ENCODE measurements at regions not wholly inside any gene's neighbourhood (a gene's known extent, or its start where the extent isn't known, plus 50 kb on each side); places are given as distances from the start of the nearest gene placed in this dataset.

- POLR2A ChIA-PET, result no interaction called here
- no peaks in the 10 kb centered on the region for H3K9me3 ChIP-seq (ENCODE audit: low read length)
Observed at GRCh38 chr4:27595571-27596360, 735.1 kb downstream of the STIM2 start.

DNA sequence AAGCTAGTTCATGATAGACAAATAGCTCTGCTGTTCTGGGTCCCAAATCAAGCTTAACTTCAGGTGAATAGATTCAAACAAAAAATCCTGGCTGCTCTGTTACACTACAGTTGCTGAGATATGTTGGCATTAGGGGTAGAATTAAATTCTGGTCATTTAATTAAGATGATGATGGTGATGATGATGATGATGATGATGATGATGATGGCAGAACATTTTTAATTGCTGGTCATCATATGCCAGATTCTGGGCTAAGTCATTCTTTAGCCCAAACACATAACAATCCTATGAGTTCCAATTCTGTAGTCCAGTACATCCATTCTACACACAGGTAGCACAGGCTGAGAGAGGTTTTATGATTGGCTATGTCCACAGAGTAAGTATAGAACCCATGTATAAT, 741.5 kb downstream of the STIM2 start:
- no peak for DNase-seq
- Histone ChIP-seq H3K4me3 (ENCODE audit: low read length) (no peak overlapping the region), H3K27me3 (ENCODE audit: insufficient read depth, low read length, poor library complexity, severe bottlenecking) (no peaks in the 10 kb centered on the region), H3K9me3 (ENCODE audit: low read length) (no peaks in the 10 kb centered on the region), H3K4me1 (ENCODE audit: insufficient read depth, low read length) (no peaks in the 10 kb centered on the region), H3K36me3 (ENCODE audit: insufficient read depth, low read length) (no peaks in the 10 kb centered on the region), H3K27ac (ENCODE audit: low read depth, low read length) (no peak overlapping the region)
- no peaks in the 10 kb centered on the region for H3K4me1 Mint-ChIP-seq
- H3K27ac Mint-ChIP-seq, result no peak overlapping the region
- peaks cover 0 to 2% of the 10 kb centered on the region in 2 donors for H3K27me3 Mint-ChIP-seq
- ChIA-PET POLR2A (no interaction called here), CTCF (no interaction called here)
- peaks cover 3 to 18% (median 9%) of the 10 kb centered on the region in 5 donors for H3K9me3 Mint-ChIP-seq
- H3K36me3 Mint-ChIP-seq, result no peaks in the 10 kb centered on the region
- H3K4me3 Mint-ChIP-seq, result no peak overlapping the region

More at GRCh38 chr4:27595571-27596360, 735.1 kb downstream of the STIM2 start:
- DNase-seq, result no peak
- H3K4me3 ChIP-seq (ENCODE audit: low read length), result no peak overlapping the region
- H3K4me3 Mint-ChIP-seq, result no peak overlapping the region
- no peaks in the 10 kb centered on the region for H3K36me3 ChIP-seq (ENCODE audit: insufficient read depth, low read length)
- H3K4me1 ChIP-seq (ENCODE audit: insufficient read depth, low read length), result no peaks in the 10 kb centered on the region
- H3K27ac Mint-ChIP-seq, result no peak overlapping the region
- H3K27ac ChIP-seq (ENCODE audit: low read depth, low read length), result no peak overlapping the region
- CTCF ChIA-PET, result no interaction called here
- H3K4me1 Mint-ChIP-seq, result no peaks in the 10 kb centered on the region
- peaks cover 2 to 19% (median 4%) of the 10 kb centered on the region in 5 donors for H3K9me3 Mint-ChIP-seq
- no peaks in the 10 kb centered on the region for H3K36me3 Mint-ChIP-seq
- no peaks in the 10 kb centered on the region for H3K27me3 Mint-ChIP-seq
- H3K27me3 ChIP-seq (ENCODE audit: insufficient read depth, low read length, poor library complexity, severe bottlenecking), result no peaks in the 10 kb centered on the region

DNA sequence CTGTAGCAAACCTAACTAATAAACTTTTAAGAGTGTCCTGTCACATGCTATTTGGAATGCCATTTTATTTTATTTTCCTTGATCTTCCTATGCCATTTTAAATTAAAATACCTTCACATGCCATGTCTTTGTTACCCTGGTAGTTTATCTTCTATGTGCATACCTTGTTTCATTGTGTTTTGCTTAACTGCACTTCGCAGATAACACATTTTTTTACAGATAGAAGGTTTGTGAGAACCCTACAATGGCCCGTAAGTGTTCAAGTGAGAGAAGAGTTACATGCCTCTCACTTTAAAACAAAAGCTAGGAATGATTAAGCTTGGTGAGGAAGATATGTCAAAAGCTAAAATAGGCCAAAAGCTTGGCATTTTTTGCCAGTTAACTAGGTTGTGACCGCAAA, 744.1 kb downstream of the STIM2 start:
- Histone ChIP-seq H3K36me3 (ENCODE audit: insufficient read depth, low read length) (no peaks in the 10 kb centered on the region), H3K4me3 (ENCODE audit: low read length) (no peak overlapping the region), H3K27ac (ENCODE audit: low read depth, low read length) (no peak overlapping the region), H3K9me3 (ENCODE audit: low read length) (no peaks in the 10 kb centered on the region), H3K27me3 (ENCODE audit: insufficient read depth, low read length, poor library complexity, severe bottlenecking) (no peaks in the 10 kb centered on the region), H3K4me1 (ENCODE audit: insufficient read depth, low read length) (no peaks in the 10 kb centered on the region)
- Mint-ChIP-seq H3K36me3 (no peaks in the 10 kb centered on the region), H3K4me1 (no peaks in the 10 kb centered on the region), H3K9me3 (peaks cover 5 to 17% (median 6%) of the 10 kb centered on the region in 5 donors), H3K27ac (no peak overlapping the region), H3K4me3 (no peak overlapping the region), H3K27me3 (peaks cover 0 to 2% of the 10 kb centered on the region in 2 donors)
- ChIA-PET POLR2A (no interaction called here), CTCF (no interaction called here)
- DNase-seq, result no peak

DNA sequence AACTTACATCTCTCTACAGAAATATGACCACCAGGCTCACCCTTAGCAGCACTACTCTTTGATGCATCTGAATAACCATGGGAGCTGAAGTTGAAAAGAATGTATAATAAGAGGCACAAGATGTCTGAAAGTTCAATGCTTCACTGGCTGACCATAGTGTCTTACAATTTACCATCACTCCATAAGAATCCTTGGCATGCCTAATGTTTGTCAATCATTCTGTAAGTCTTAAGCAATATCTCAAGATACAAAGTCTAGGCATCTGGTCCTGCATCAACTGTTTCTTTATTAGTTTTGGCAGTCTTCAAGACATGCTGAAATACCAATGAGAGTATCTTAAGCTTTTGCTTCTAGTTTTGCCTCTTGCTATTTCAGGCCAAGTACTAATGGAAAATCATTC, 755.5 kb downstream of the STIM2 start:
- H3K36me3 ChIP-seq (ENCODE audit: insufficient read depth, low read length), result no peaks in the 10 kb centered on the region
- no peaks in the 10 kb centered on the region for H3K27me3 Mint-ChIP-seq
- peaks cover 2 to 11% (median 7%) of the 10 kb centered on the region in 5 donors for H3K9me3 Mint-ChIP-seq

GRCh38 chr4:27619435-27619834, 758.8 kb downstream of the STIM2 start:
- Mint-ChIP-seq H3K36me3 (no peaks in the 10 kb centered on the region), H3K9me3 (peaks cover 0 to 9% (median 5%) of the 10 kb centered on the region in 5 donors), H3K4me1 (no peaks in the 10 kb centered on the region), H3K4me3 (no peak overlapping the region), H3K27me3 (no peaks in the 10 kb centered on the region), H3K27ac (no peak overlapping the region)
- POLR2A ChIA-PET, result no interaction called here
- CTCF ChIA-PET, result no interaction called here
- H3K9me3 ChIP-seq (ENCODE audit: low read length), result no peaks in the 10 kb centered on the region
- DNase-seq, result no peak
- no peaks in the 10 kb centered on the region for H3K27me3 ChIP-seq (ENCODE audit: insufficient read depth, low read length, poor library complexity, severe bottlenecking)
- no peak overlapping the region for H3K27ac ChIP-seq (ENCODE audit: low read depth, low read length)
- no peaks in the 10 kb centered on the region for H3K36me3 ChIP-seq (ENCODE audit: insufficient read depth, low read length)
- no peaks in the 10 kb centered on the region for H3K4me1 ChIP-seq (ENCODE audit: insufficient read depth, low read length)
- no peak overlapping the region for H3K4me3 ChIP-seq (ENCODE audit: low read length)

More for the DNA sequence above, 755.5 kb downstream of the STIM2 start:
- no peak overlapping the region for H3K27ac ChIP-seq (ENCODE audit: low read depth, low read length)
- no peaks in the 10 kb centered on the region for H3K9me3 ChIP-seq (ENCODE audit: low read length)
- ChIA-PET POLR2A (no interaction called here), CTCF (no interaction called here)
- Mint-ChIP-seq H3K4me1 (no peaks in the 10 kb centered on the region), H3K4me3 (no peak overlapping the region), H3K36me3 (no peaks in the 10 kb centered on the region), H3K27ac (no peak overlapping the region)
- H3K4me1 ChIP-seq (ENCODE audit: insufficient read depth, low read length), result no peaks in the 10 kb centered on the region
- DNase-seq, result no peak
- no peak overlapping the region for H3K4me3 ChIP-seq (ENCODE audit: low read length)
- no peaks in the 10 kb centered on the region for H3K27me3 ChIP-seq (ENCODE audit: insufficient read depth, low read length, poor library complexity, severe bottlenecking)

- H3K36me3 Mint-ChIP-seq, result no peaks in the 10 kb centered on the region
- POLR2A ChIA-PET, result no interaction called here
- Histone ChIP-seq H3K4me3 (ENCODE audit: low read length) (no peak overlapping the region), H3K27me3 (ENCODE audit: insufficient read depth, low read length, poor library complexity, severe bottlenecking) (no peaks in the 10 kb centered on the region), H3K4me1 (ENCODE audit: insufficient read depth, low read length) (no peaks in the 10 kb centered on the region), H3K9me3 (ENCODE audit: low read length) (no peaks in the 10 kb centered on the region), H3K36me3 (ENCODE audit: insufficient read depth, low read length) (no peaks in the 10 kb centered on the region), H3K27ac (ENCODE audit: low read depth, low read length) (no peak overlapping the region)
- H3K9me3 Mint-ChIP-seq, result peaks cover 5 to 9% (median 6%) of the 10 kb centered on the region in 5 donors
- no peaks in the 10 kb centered on the region for H3K27me3 Mint-ChIP-seq
- CTCF ChIA-PET, result no interaction called here
- DNase-seq, result no peak
- H3K4me3 Mint-ChIP-seq, result no peak overlapping the region
- no peak overlapping the region for H3K27ac Mint-ChIP-seq
- no peaks in the 10 kb centered on the region for H3K4me1 Mint-ChIP-seq
Observed at GRCh38 chr4:27620886-27621285, 760.2 kb downstream of the STIM2 start.

DNA sequence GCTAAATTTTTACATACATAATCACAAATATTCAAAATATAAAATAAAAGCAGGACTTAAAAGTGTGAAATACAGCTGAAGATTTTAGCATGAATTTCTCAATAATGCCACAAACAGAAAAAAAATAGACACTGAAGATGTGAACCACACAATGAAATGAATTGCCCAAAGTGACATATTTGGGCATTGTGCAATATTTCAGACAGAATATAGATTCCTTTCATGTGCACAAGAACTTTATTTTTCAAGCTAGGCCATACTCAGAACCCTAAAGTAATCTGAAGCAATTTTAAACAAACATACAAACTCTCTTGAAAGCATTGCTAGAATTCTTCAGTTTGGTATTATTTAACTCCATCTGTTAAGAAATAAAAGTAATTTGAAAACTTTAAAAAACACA, 764.1 kb downstream of the STIM2 start:
- CTCF ChIA-PET, result no interaction called here

GRCh38 chr4:27628609-27629008, 768.0 kb downstream of the STIM2 start:
- no peaks in the 10 kb centered on the region for H3K4me1 Mint-ChIP-seq
- CTCF ChIA-PET, result no interaction called here
- Histone ChIP-seq H3K27me3 (ENCODE audit: insufficient read depth, low read length, poor library complexity, severe bottlenecking) (no peaks in the 10 kb centered on the region), H3K27ac (ENCODE audit: low read depth, low read length) (no peak overlapping the region), H3K9me3 (ENCODE audit: low read length) (no peaks in the 10 kb centered on the region), H3K4me1 (ENCODE audit: insufficient read depth, low read length) (no peaks in the 10 kb centered on the region), H3K4me3 (ENCODE audit: low read length) (no peak overlapping the region), H3K36me3 (ENCODE audit: insufficient read depth, low read length) (no peaks in the 10 kb centered on the region)
- H3K36me3 Mint-ChIP-seq, result no peaks in the 10 kb centered on the region
- DNase-seq, result no peak
- POLR2A ChIA-PET, result no interaction called here
- H3K27me3 Mint-ChIP-seq, result no peaks in the 10 kb centered on the region
- no peak overlapping the region for H3K4me3 Mint-ChIP-seq
- no peak overlapping the region for H3K27ac Mint-ChIP-seq
- peaks cover 0 to 16% (median 2%) of the 10 kb centered on the region in 5 donors for H3K9me3 Mint-ChIP-seq

More for the DNA sequence above, 764.1 kb downstream of the STIM2 start:
- no peaks in the 10 kb centered on the region for H3K27me3 ChIP-seq (ENCODE audit: insufficient read depth, low read length, poor library complexity, severe bottlenecking)
- H3K4me3 ChIP-seq (ENCODE audit: low read length), result no peak overlapping the region
- Mint-ChIP-seq H3K9me3 (peaks cover 5 to 12% (median 9%) of the 10 kb centered on the region in 5 donors), H3K27me3 (no peaks in the 10 kb centered on the region), H3K4me3 (no peak overlapping the region), H3K36me3 (no peaks in the 10 kb centered on the region), H3K4me1 (no peaks in the 10 kb centered on the region), H3K27ac (no peak overlapping the region)
- POLR2A ChIA-PET, result no interaction called here
- no peak for DNase-seq
- no peak overlapping the region for H3K27ac ChIP-seq (ENCODE audit: low read depth, low read length)
- H3K4me1 ChIP-seq (ENCODE audit: insufficient read depth, low read length), result no peaks in the 10 kb centered on the region
- H3K9me3 ChIP-seq (ENCODE audit: low read length), result no peaks in the 10 kb centered on the region
- H3K36me3 ChIP-seq (ENCODE audit: insufficient read depth, low read length), result no peaks in the 10 kb centered on the region
